Naive B cell (primary cell): ENCODE measurements at regions not wholly inside any gene's neighbourhood (a gene's known extent, or its start where the extent isn't known, plus 50 kb on each side); places are given as distances from the start of the nearest gene placed in this dataset.
A peak's percentile ranks its signal among the peaks of the same experiment; 100 is the strongest.

Experiments used
- ATAC-seq, 2 donors: fragments of 150-1000 bp; cut with Tn5 transposase; 2 replicates each; pipeline ENCODE4 v1.10.0; 2021; ENCODE audit warnings: low read depth in 2 of 2, mild to moderate bottlenecking in 2 of 2, moderate library complexity in 2 of 2
- DNase-seq: peaks from one replicate; pipeline ENCODE4 v3.0.0; 2022
- H3K27ac Mint-ChIP-seq, 6 donors: one replicate each; pipeline ENCODE4 v1.8.0; 2020 to 2022; ENCODE audit warnings: mild to moderate bottlenecking in 6 of 6, mixed read lengths in 6 of 6, moderate library complexity in 5 of 6, inconsistent platforms in 2 of 6
- H3K27me3 Mint-ChIP-seq, 3 donors: one replicate each; pipeline ENCODE4 v1.8.0; 2021 to 2022; ENCODE audit warnings: mixed read lengths in 3 of 3, mild to moderate bottlenecking in 1 of 3
- H3K36me3 Mint-ChIP-seq, 2 donors: one replicate each; pipeline ENCODE4 v1.8.0; 2020 to 2022; ENCODE audit warnings: mixed read lengths in 2 of 2, inconsistent platforms in 1 of 2, mild to moderate bottlenecking in 1 of 2
- H3K4me1 Mint-ChIP-seq, 3 donors: one replicate each; pipeline ENCODE4 v1.8.0; 2020 to 2022; ENCODE audit warnings: mixed read lengths in 3 of 3, inconsistent platforms in 1 of 3, mild to moderate bottlenecking in 1 of 3, moderate library complexity in 1 of 3
- H3K4me3 Mint-ChIP-seq, 8 donors: one replicate each; pipeline ENCODE4 v1.8.0; 2020 to 2022; ENCODE audit warnings: mild to moderate bottlenecking in 8 of 8, mixed read lengths in 8 of 8, moderate library complexity in 8 of 8, inconsistent platforms in 2 of 8
- H3K9me3 Mint-ChIP-seq, 7 donors: one replicate each; pipeline ENCODE4 v1.8.0; 2020 to 2022; ENCODE audit warnings: mixed read lengths in 7 of 7, mild to moderate bottlenecking in 5 of 7, inconsistent platforms in 2 of 7, moderate library complexity in 1 of 7

- no peak overlapping the region for H3K4me3 Mint-ChIP-seq
- H3K27me3 Mint-ChIP-seq, result no peaks in the 10 kb centered on the region
- ATAC-seq, result no peak
- peak overlapping the region in 1 of 6 donors; percentile 30 for H3K27ac Mint-ChIP-seq
- DNase-seq, result no peak
- peaks cover 11 to 18% (median 16%) of the 10 kb centered on the region in 3 donors for H3K4me1 Mint-ChIP-seq
- peaks cover 0 to 6% of the 10 kb centered on the region in 2 donors for H3K36me3 Mint-ChIP-seq
- H3K9me3 Mint-ChIP-seq, result no peaks in the 10 kb centered on the region
Observed at GRCh38 chr6:150651808-150652470, 52.3 kb downstream of the PLEKHG1 start.

- no peak overlapping the region for H3K4me3 Mint-ChIP-seq
- peaks cover 0 to 6% of the 10 kb centered on the region in 2 donors for H3K36me3 Mint-ChIP-seq
- H3K27ac Mint-ChIP-seq, result peak overlapping the region in 2 of 6 donors; percentile 33 to 50
- ATAC-seq (no peak), DNase-seq (no peak)
- H3K27me3 Mint-ChIP-seq, result no peaks in the 10 kb centered on the region
- H3K9me3 Mint-ChIP-seq, result no peaks in the 10 kb centered on the region
- peaks cover 14 to 27% (median 18%) of the 10 kb centered on the region in 3 donors for H3K4me1 Mint-ChIP-seq
Observed at GRCh38 chr6:150652848-150653613, 53.3 kb downstream of the PLEKHG1 start.

- peaks cover 23 to 37% (median 31%) of the 10 kb centered on the region in 3 donors for H3K4me1 Mint-ChIP-seq
- H3K4me3 Mint-ChIP-seq, result no peak overlapping the region
- H3K36me3 Mint-ChIP-seq, result peaks cover 6 to 8% of the 10 kb centered on the region in 2 donors
- no peaks in the 10 kb centered on the region for H3K9me3 Mint-ChIP-seq
- ATAC-seq (no peak), DNase-seq (no peak)
- H3K27me3 Mint-ChIP-seq, result no peaks in the 10 kb centered on the region
- peak overlapping the region in 1 of 6 donors; percentile 83 for H3K27ac Mint-ChIP-seq
Observed at GRCh38 chr6:150654608-150655007, 54.9 kb downstream of the PLEKHG1 start.

GRCh38 chr6:150656156-150656555, 56.5 kb downstream of the PLEKHG1 start:
- no peak for DNase-seq
- H3K4me3 Mint-ChIP-seq, result no peak overlapping the region
- peaks cover 6 to 8% of the 10 kb centered on the region in 2 donors for H3K36me3 Mint-ChIP-seq
- H3K27me3 Mint-ChIP-seq, result no peaks in the 10 kb centered on the region
- H3K27ac Mint-ChIP-seq, result peak overlapping the region in 3 of 6 donors; percentile 63 to 85 (median 70)
- no peak for ATAC-seq
- no peaks in the 10 kb centered on the region for H3K9me3 Mint-ChIP-seq
- peaks cover 23 to 45% (median 40%) of the 10 kb centered on the region in 3 donors for H3K4me1 Mint-ChIP-seq

GRCh38 chr6:150658421-150658820, 58.7 kb downstream of the PLEKHG1 start:
- peaks cover 9 to 17% of the 10 kb centered on the region in 2 donors for H3K36me3 Mint-ChIP-seq
- peak overlapping the region in 4 of 6 donors; percentile 14 to 94 (median 88) for H3K27ac Mint-ChIP-seq
- no peaks in the 10 kb centered on the region for H3K9me3 Mint-ChIP-seq

GRCh38 chr6:150659046-150659763, 59.5 kb downstream of the PLEKHG1 start:
- no peaks in the 10 kb centered on the region for H3K27me3 Mint-ChIP-seq
- ATAC-seq, result no peak
- H3K9me3 Mint-ChIP-seq, result no peaks in the 10 kb centered on the region
- H3K36me3 Mint-ChIP-seq, result peaks cover 17 to 21% of the 10 kb centered on the region in 2 donors
- DNase-seq, result no peak
- H3K4me3 Mint-ChIP-seq, result no peak overlapping the region
- peak overlapping the region; percentile 14 to 94 (median 81) for H3K27ac Mint-ChIP-seq
- peaks cover 34 to 62% (median 61%) of the 10 kb centered on the region in 3 donors for H3K4me1 Mint-ChIP-seq

More at GRCh38 chr6:150658421-150658820, 58.7 kb downstream of the PLEKHG1 start:
- no peak for DNase-seq
- no peaks in the 10 kb centered on the region for H3K27me3 Mint-ChIP-seq
- no peak overlapping the region for H3K4me3 Mint-ChIP-seq
- no peak for ATAC-seq
- peaks cover 28 to 55% (median 53%) of the 10 kb centered on the region in 3 donors for H3K4me1 Mint-ChIP-seq

GRCh38 chr6:150661216-150662007, 61.7 kb downstream of the PLEKHG1 start:
- DNase-seq (no peak), ATAC-seq (no peak)
- H3K36me3 Mint-ChIP-seq, result peaks cover 16 to 20% of the 10 kb centered on the region in 2 donors
- no peak overlapping the region for H3K4me3 Mint-ChIP-seq
- H3K27ac Mint-ChIP-seq, result peak overlapping the region; percentile 28 to 87 (median 51)
- peaks cover 39 to 78% (median 73%) of the 10 kb centered on the region in 3 donors for H3K4me1 Mint-ChIP-seq
- H3K27me3 Mint-ChIP-seq, result no peaks in the 10 kb centered on the region
- H3K9me3 Mint-ChIP-seq, result no peaks in the 10 kb centered on the region

GRCh38 chr6:150662814-150663213, 63.1 kb downstream of the PLEKHG1 start:
- Mint-ChIP-seq H3K27ac (peak overlapping the region in 5 of 6 donors; percentile 33 to 87 (median 80)), H3K9me3 (no peaks in the 10 kb centered on the region), H3K4me3 (no peak overlapping the region), H3K4me1 (peaks cover 39 to 77% (median 66%) of the 10 kb centered on the region in 3 donors), H3K27me3 (no peaks in the 10 kb centered on the region), H3K36me3 (peaks cover 16 to 20% of the 10 kb centered on the region in 2 donors)
- ATAC-seq (no peak), DNase-seq (no peak)

- no peak for ATAC-seq
- Mint-ChIP-seq H3K9me3 (no peaks in the 10 kb centered on the region), H3K4me3 (peak overlapping the region in 1 of 8 donors; percentile 25), H3K36me3 (peaks cover 15 to 16% of the 10 kb centered on the region in 2 donors), H3K4me1 (peaks cover 34 to 79% (median 62%) of the 10 kb centered on the region in 3 donors), H3K27ac (peak overlapping the region in 5 of 6 donors; percentile 54 to 87 (median 82)), H3K27me3 (no peaks in the 10 kb centered on the region)
- DNase-seq, result no peak
Observed at GRCh38 chr6:150664091-150664490, 64.4 kb downstream of the PLEKHG1 start.

- peaks cover 38 to 70% (median 56%) of the 10 kb centered on the region in 3 donors for H3K4me1 Mint-ChIP-seq
- ATAC-seq (no peak), DNase-seq (no peak)
- H3K4me3 Mint-ChIP-seq, result peak overlapping the region in 1 of 8 donors; percentile 7
- H3K27ac Mint-ChIP-seq, result peak overlapping the region in 5 of 6 donors; percentile 34 to 94 (median 76)
- H3K9me3 Mint-ChIP-seq, result no peaks in the 10 kb centered on the region
- H3K27me3 Mint-ChIP-seq, result no peaks in the 10 kb centered on the region
- peaks cover 12 to 16% of the 10 kb centered on the region in 2 donors for H3K36me3 Mint-ChIP-seq
Observed at GRCh38 chr6:150666071-150666470, 66.4 kb downstream of the PLEKHG1 start.

- no peak for DNase-seq
- peaks cover 41 to 72% (median 59%) of the 10 kb centered on the region in 3 donors for H3K4me1 Mint-ChIP-seq
- H3K9me3 Mint-ChIP-seq, result no peaks in the 10 kb centered on the region
- H3K27ac Mint-ChIP-seq, result peak overlapping the region; percentile 20 to 90 (median 78)
- no peaks in the 10 kb centered on the region for H3K27me3 Mint-ChIP-seq
- H3K4me3 Mint-ChIP-seq, result no peak overlapping the region
- H3K36me3 Mint-ChIP-seq, result peaks cover 11 to 12% of the 10 kb centered on the region in 2 donors
- ATAC-seq, result no peak
Observed at GRCh38 chr6:150667359-150667758, 67.7 kb downstream of the PLEKHG1 start.

- no peak for ATAC-seq
- no peak overlapping the region for H3K4me3 Mint-ChIP-seq
- peaks cover 48 to 70% (median 67%) of the 10 kb centered on the region in 3 donors for H3K4me1 Mint-ChIP-seq
- no peaks in the 10 kb centered on the region for H3K9me3 Mint-ChIP-seq
- peaks cover 7 to 12% of the 10 kb centered on the region in 2 donors for H3K36me3 Mint-ChIP-seq
- no peaks in the 10 kb centered on the region for H3K27me3 Mint-ChIP-seq
- no peak for DNase-seq
- H3K27ac Mint-ChIP-seq, result peak overlapping the region; percentile 34 to 90 (median 80)
Observed at GRCh38 chr6:150667977-150668716, 68.5 kb downstream of the PLEKHG1 start.
